NCI-H1105 (cell line): ENCODE measurements at regions not wholly inside any gene's neighbourhood (a gene's known extent, or its start where the extent isn't known, plus 50 kb on each side); places are given as distances from the start of the nearest gene placed in this dataset.

Experiments used
- DNase-seq: peaks from one replicate; lab custom pipeline; 2025; lab: John Stamatoyannopoulos, UW

- no peak for DNase-seq
These were observed 951.6 kb upstream of the TENM3 start for GRCh38 chr4:181291615-181292014.

- DNase-seq: no peak
These were observed 950.2 kb upstream of the TENM3 start for GRCh38 chr4:181293014-181293413.

- DNase-seq: no peak
These were observed 949.7 kb upstream of the TENM3 start for GRCh38 chr4:181293541-181293940.

GRCh38 chr4:181294421-181294820, 948.8 kb upstream of the TENM3 start:
- no peak for DNase-seq

- peak; percentile 57 for DNase-seq
These were observed 941.2 kb upstream of the TENM3 start for GRCh38 chr4:181301735-181302710.

- DNase-seq: no peak
These were observed 935.4 kb upstream of the TENM3 start for GRCh38 chr4:181307824-181308223.

- peak; percentile 28 for DNase-seq
These were observed 934.5 kb upstream of the TENM3 start for GRCh38 chr4:181308476-181309312.

GRCh38 chr4:181312066-181312465, 931.1 kb upstream of the TENM3 start:
- no peak for DNase-seq

- no peak for DNase-seq
These were observed 923.6 kb upstream of the TENM3 start for GRCh38 chr4:181319629-181320028.

- no peak for DNase-seq
These were observed 920.1 kb upstream of the TENM3 start for GRCh38 chr4:181323061-181323460.

GRCh38 chr4:181330654-181331201, 912.5 kb upstream of the TENM3 start:
- DNase-seq: no peak

- DNase-seq: no peak
These were observed 912.0 kb upstream of the TENM3 start for GRCh38 chr4:181331214-181331613.

GRCh38 chr4:181345931-181346330, 897.3 kb upstream of the TENM3 start:
- DNase-seq: no peak

- DNase-seq: no peak
These were observed 892.4 kb upstream of the TENM3 start for GRCh38 chr4:181350615-181351415.

- no peak for DNase-seq
These were observed 878.7 kb upstream of the TENM3 start for GRCh38 chr4:181364504-181364903.

GRCh38 chr4:181365671-181366070, 877.5 kb upstream of the TENM3 start:
- DNase-seq: no peak

GRCh38 chr4:181372014-181372413, 871.2 kb upstream of the TENM3 start:
- no peak for DNase-seq

GRCh38 chr4:181376058-181376457, 867.1 kb upstream of the TENM3 start:
- no peak for DNase-seq

GRCh38 chr4:181388061-181388460, 855.1 kb upstream of the TENM3 start:
- DNase-seq: no peak

- DNase-seq: no peak
These were observed 826.2 kb upstream of the TENM3 start for GRCh38 chr4:181416966-181417365.

GRCh38 chr4:181418496-181418895, 824.7 kb upstream of the TENM3 start:
- peak; percentile 28 for DNase-seq

- no peak for DNase-seq
These were observed 822.3 kb upstream of the TENM3 start for GRCh38 chr4:181420950-181421349.
